AG09319 (cell line): ENCODE measurements at regions not wholly inside any gene's neighbourhood (a gene's known extent, or its start where the extent isn't known, plus 50 kb on each side); places are given as distances from the start of the nearest gene placed in this dataset.

ENCODE experiments used
- DNase-seq: peaks from one replicate; pipeline ENCODE4 v3.0.0-alpha.2; 2010; ENCODE audit warnings: low read depth; ENCODE audit errors: extremely low read depth
- CTCF ChIP-seq: IDR thresholded peaks from 2 replicates; pipeline ENCODE4 v1.5.1; 2011; ENCODE audit warnings: low read depth, mild to moderate bottlenecking, inconsistent platforms, low read length, moderate library complexity

GRCh38 chr5:3801967-3802366, 206.3 kb downstream of the IRX1 start:
- TF ChIP-seq CTCF = no peak
- no peak for DNase-seq

GRCh38 chr5:3809455-3809854, 213.8 kb downstream of the IRX1 start:
- no peak for TF ChIP-seq CTCF

GRCh38 chr5:3811116-3811515, 215.5 kb downstream of the IRX1 start:
- no peak for TF ChIP-seq CTCF
- DNase-seq = no peak

More at GRCh38 chr5:3809455-3809854, 213.8 kb downstream of the IRX1 start:
- DNase-seq = no peak

- no peak for DNase-seq
- no peak for TF ChIP-seq CTCF
Measured at GRCh38 chr5:3818624-3819023, 223.0 kb downstream of the IRX1 start.

GRCh38 chr5:3825531-3826451, 230.2 kb downstream of the IRX1 start:
- TF ChIP-seq CTCF = no peak
- no peak for DNase-seq

GRCh38 chr5:3827624-3828023, 232.0 kb downstream of the IRX1 start:
- DNase-seq = no peak
- TF ChIP-seq CTCF = no peak

GRCh38 chr5:3828761-3829160, 233.1 kb downstream of the IRX1 start:
- TF ChIP-seq CTCF = no peak
- no peak for DNase-seq
